Adipocyte (in vitro differentiated cells): ENCODE measurements at regions not wholly inside any gene's neighbourhood (a gene's known extent, or its start where the extent isn't known, plus 50 kb on each side); places are given as distances from the start of the nearest gene placed in this dataset.

Source experiments
- DNase-seq: peaks from one replicate; pipeline ENCODE4 v3.0.0-alpha.2; 2015; ENCODE audit warnings: low read depth
- H3K27me3 ChIP-seq: replicated peaks from 2 replicates; pipeline ENCODE4 v1.7.0; 2013; ENCODE audit warnings: mild to moderate bottlenecking, low read length, moderate library complexity; ENCODE audit not compliant: control insufficient read depth, insufficient read depth
- H3K36me3 ChIP-seq: 2 replicates; pipeline ENCODE4 v1.7.0; 2013; ENCODE audit warnings: low read length, mild to moderate bottlenecking, moderate library complexity; ENCODE audit not compliant: control insufficient read depth, insufficient read depth, severe bottlenecking
- H3K4me1 ChIP-seq: 2 replicates; pipeline ENCODE4 v1.7.0; 2013; ENCODE audit warnings: mild to moderate bottlenecking, low read length, moderate library complexity; ENCODE audit not compliant: control insufficient read depth, insufficient read depth
- H3K4me3 ChIP-seq: 2 replicates; pipeline ENCODE4 v1.7.0; 2013; ENCODE audit warnings: mild to moderate bottlenecking, low read length, moderate library complexity
- H3K9ac ChIP-seq: 2 replicates; pipeline ENCODE4 v1.7.0; 2013; ENCODE audit warnings: mild to moderate bottlenecking, low read length, moderate library complexity
- H3K9me3 ChIP-seq: 2 replicates; pipeline ENCODE4 v1.7.0; 2013; ENCODE audit warnings: mild to moderate bottlenecking, low read length, moderate library complexity; ENCODE audit not compliant: control insufficient read depth

- no peak for DNase-seq
- H3K9me3 ChIP-seq, result no peaks in the 10 kb centered on the region
- no peaks in the 10 kb centered on the region for H3K4me1 ChIP-seq
- H3K4me3 ChIP-seq, result no peak overlapping the region
- no peaks in the 10 kb centered on the region for H3K27me3 ChIP-seq
- H3K9ac ChIP-seq, result no peak overlapping the region
- no peaks in the 10 kb centered on the region for H3K36me3 ChIP-seq
Observed at GRCh38 chr11:104547996-104548661, 350.1 kb downstream of the CASP12 start.

- Histone ChIP-seq H3K4me1 (no peaks in the 10 kb centered on the region), H3K4me3 (no peak overlapping the region), H3K27me3 (no peaks in the 10 kb centered on the region), H3K9ac (no peak overlapping the region), H3K36me3 (no peaks in the 10 kb centered on the region), H3K9me3 (no peaks in the 10 kb centered on the region)
- DNase-seq, result no peak
Observed at GRCh38 chr11:104546501-104546900, 351.8 kb downstream of the CASP12 start.

- Histone ChIP-seq H3K27me3 (no peaks in the 10 kb centered on the region), H3K4me3 (no peak overlapping the region), H3K9me3 (no peaks in the 10 kb centered on the region), H3K36me3 (no peaks in the 10 kb centered on the region), H3K9ac (no peak overlapping the region), H3K4me1 (no peaks in the 10 kb centered on the region)
- DNase-seq, result no peak
Observed at GRCh38 chr11:104541701-104542100, 356.6 kb downstream of the CASP12 start.

- Histone ChIP-seq H3K4me3 (no peak overlapping the region), H3K27me3 (no peaks in the 10 kb centered on the region), H3K36me3 (no peaks in the 10 kb centered on the region), H3K9ac (no peak overlapping the region), H3K9me3 (no peaks in the 10 kb centered on the region), H3K4me1 (no peaks in the 10 kb centered on the region)
- DNase-seq, result no peak
Observed at GRCh38 chr11:104538313-104538712, 359.9 kb downstream of the CASP12 start.

GRCh38 chr11:104534278-104534677 is 364.0 kb downstream of the CASP12 start:
- DNase-seq, result peak; percentile 53
- Histone ChIP-seq H3K9ac (no peak overlapping the region), H3K9me3 (no peaks in the 10 kb centered on the region), H3K27me3 (no peaks in the 10 kb centered on the region), H3K4me1 (peaks cover 18% of the 10 kb centered on the region), H3K4me3 (no peak overlapping the region), H3K36me3 (no peaks in the 10 kb centered on the region)

- H3K27me3 ChIP-seq, result no peaks in the 10 kb centered on the region
- H3K9ac ChIP-seq, result no peak overlapping the region
- H3K36me3 ChIP-seq, result no peaks in the 10 kb centered on the region
- H3K9me3 ChIP-seq, result no peaks in the 10 kb centered on the region
- H3K4me1 ChIP-seq, result peaks cover 19% of the 10 kb centered on the region
- no peak for DNase-seq
- H3K4me3 ChIP-seq, result no peak overlapping the region
Observed at GRCh38 chr11:104531894-104532293, 366.4 kb downstream of the CASP12 start.

GRCh38 chr11:104531075-104531474 is 367.1 kb upstream of the PDGFD start:
- H3K27me3 ChIP-seq, result no peaks in the 10 kb centered on the region
- H3K4me3 ChIP-seq, result no peak overlapping the region
- H3K36me3 ChIP-seq, result no peaks in the 10 kb centered on the region
- no peak for DNase-seq
- H3K9me3 ChIP-seq, result no peaks in the 10 kb centered on the region
- H3K9ac ChIP-seq, result no peak overlapping the region
- H3K4me1 ChIP-seq, result peaks cover 24% of the 10 kb centered on the region

GRCh38 chr11:104529906-104530305 is 366.0 kb upstream of the PDGFD start:
- no peak for DNase-seq
- Histone ChIP-seq H3K4me1 (peaks cover 32% of the 10 kb centered on the region), H3K27me3 (no peaks in the 10 kb centered on the region), H3K4me3 (no peak overlapping the region), H3K9ac (no peak overlapping the region), H3K36me3 (no peaks in the 10 kb centered on the region), H3K9me3 (no peaks in the 10 kb centered on the region)

GRCh38 chr11:104529213-104529612 is 365.3 kb upstream of the PDGFD start:
- peaks cover 32% of the 10 kb centered on the region for H3K4me1 ChIP-seq
- no peak overlapping the region for H3K4me3 ChIP-seq
- H3K36me3 ChIP-seq, result no peaks in the 10 kb centered on the region
- no peaks in the 10 kb centered on the region for H3K9me3 ChIP-seq
- H3K9ac ChIP-seq, result no peak overlapping the region
- no peak for DNase-seq
- no peaks in the 10 kb centered on the region for H3K27me3 ChIP-seq

- H3K4me3 ChIP-seq, result no peak overlapping the region
- no peak overlapping the region for H3K9ac ChIP-seq
- no peak for DNase-seq
- H3K36me3 ChIP-seq, result no peaks in the 10 kb centered on the region
- H3K27me3 ChIP-seq, result no peaks in the 10 kb centered on the region
- peaks cover 26% of the 10 kb centered on the region for H3K4me1 ChIP-seq
- H3K9me3 ChIP-seq, result no peaks in the 10 kb centered on the region
Observed at GRCh38 chr11:104526006-104526405, 362.1 kb upstream of the PDGFD start.

- DNase-seq, result no peak
- Histone ChIP-seq H3K36me3 (no peaks in the 10 kb centered on the region), H3K9ac (no peak overlapping the region), H3K4me3 (no peak overlapping the region), H3K4me1 (peaks cover 26% of the 10 kb centered on the region), H3K9me3 (no peaks in the 10 kb centered on the region), H3K27me3 (no peaks in the 10 kb centered on the region)
Observed at GRCh38 chr11:104525416-104525815, 361.5 kb upstream of the PDGFD start.

- DNase-seq, result peak; percentile 32
Observed at GRCh38 chr11:104524254-104524653, 360.3 kb upstream of the PDGFD start.

More at GRCh38 chr11:104524254-104524653, 360.3 kb upstream of the PDGFD start:
- Histone ChIP-seq H3K4me3 (no peak overlapping the region), H3K9ac (no peak overlapping the region), H3K4me1 (peaks cover 14% of the 10 kb centered on the region), H3K9me3 (no peaks in the 10 kb centered on the region), H3K36me3 (no peaks in the 10 kb centered on the region), H3K27me3 (no peaks in the 10 kb centered on the region)
